Left colon (tissue), 2 donors: ENCODE measurements at regions not wholly inside any gene's neighbourhood (a gene's known extent, or its start where the extent isn't known, plus 50 kb on each side); places are given as distances from the start of the nearest gene placed in this dataset.

Experiments used
- ATAC-seq: fragments of 200-7000 bp; cut with Tn5 transposase; one replicate; pipeline ENCODE4 v1.9.1; 2020; ENCODE audit warnings: mild to moderate bottlenecking, moderate library complexity
- DNase-seq, 2 donors: peaks; one replicate each; pipeline ENCODE4 v3.0.0-alpha.2; 2020
- intact Hi-C, 2 donors: fragments of 100-400 bp; cut with DNase I in 1 of 2; cut with micrococcal nuclease in 1 of 2; formaldehyde crosslinking; loops; one replicate each; pipeline versions ENCODE4 v1.11.2 to v1.14.0; 2022; cut with DNase I, micrococcal nuclease
- donor health status: DM: no; HTN: no; CAD: no.
- donor health status: DM: yes; HTN: yes; CAD: no.

DNA sequence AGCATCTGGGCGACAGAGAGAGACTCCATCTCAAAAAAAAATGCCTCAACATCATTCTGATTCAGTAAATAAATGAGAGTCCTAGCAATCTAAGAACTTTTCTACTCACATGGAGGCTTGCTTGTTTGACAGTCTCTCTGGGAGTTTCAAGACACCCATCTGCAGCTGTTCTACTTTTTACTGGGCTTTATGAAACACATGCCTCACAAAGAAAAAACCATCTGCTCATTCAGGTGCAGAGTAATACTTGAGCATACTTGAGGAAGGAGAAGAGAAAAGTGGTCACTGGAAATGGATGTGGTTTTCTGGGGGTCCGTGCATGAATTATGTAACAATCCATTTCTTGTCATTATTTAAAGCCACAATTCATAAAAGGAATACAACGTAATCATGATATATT lies 87.1 kb upstream of the DDX53 start:
- intact Hi-C loops = no loop called here
- DNase-seq (no peak), ATAC-seq (no peak)

DNA sequence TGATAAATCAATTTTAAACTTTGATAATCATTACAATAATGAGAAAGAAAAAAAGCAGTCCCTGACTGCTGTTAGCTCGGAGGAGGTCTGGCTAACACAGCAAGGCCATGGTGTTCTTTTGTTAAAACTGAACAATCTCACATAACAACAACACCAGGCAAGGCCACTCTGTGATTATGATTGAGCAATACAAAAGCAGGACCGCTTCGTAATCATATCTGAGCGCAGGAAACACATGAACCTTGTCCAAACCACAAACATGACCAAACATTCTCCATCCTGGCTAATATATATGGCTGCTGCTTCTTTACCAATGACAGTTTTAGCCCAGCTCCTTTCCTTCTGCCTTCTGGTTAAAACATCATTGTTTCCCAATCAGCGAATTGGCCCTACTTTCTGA lies 76.8 kb upstream of the DDX53 start:
- DNase-seq (no peak), ATAC-seq (no peak)
- intact Hi-C loops = no loop called here

DNA sequence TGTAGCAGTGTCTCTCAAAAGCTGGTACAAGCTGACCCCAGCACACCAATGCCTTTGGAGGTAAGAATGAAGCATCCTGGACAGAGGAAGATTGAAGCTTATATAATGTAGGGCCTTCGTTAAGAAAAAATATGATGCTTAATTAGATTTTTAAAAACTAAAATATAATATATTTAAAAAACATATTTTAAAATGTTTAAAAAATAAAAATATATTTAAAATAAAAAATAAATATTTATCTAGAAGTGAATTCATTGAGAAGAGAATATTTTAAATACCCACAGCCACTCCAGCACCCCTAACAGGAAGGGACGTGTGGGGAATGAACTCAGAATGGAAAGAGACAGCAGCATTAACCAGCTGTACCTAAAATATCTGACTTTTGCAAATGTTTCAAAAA lies 65.1 kb upstream of the DDX53 start:
- ATAC-seq (no peak), DNase-seq (no peak)
- intact Hi-C loops = no loop called here

DNA sequence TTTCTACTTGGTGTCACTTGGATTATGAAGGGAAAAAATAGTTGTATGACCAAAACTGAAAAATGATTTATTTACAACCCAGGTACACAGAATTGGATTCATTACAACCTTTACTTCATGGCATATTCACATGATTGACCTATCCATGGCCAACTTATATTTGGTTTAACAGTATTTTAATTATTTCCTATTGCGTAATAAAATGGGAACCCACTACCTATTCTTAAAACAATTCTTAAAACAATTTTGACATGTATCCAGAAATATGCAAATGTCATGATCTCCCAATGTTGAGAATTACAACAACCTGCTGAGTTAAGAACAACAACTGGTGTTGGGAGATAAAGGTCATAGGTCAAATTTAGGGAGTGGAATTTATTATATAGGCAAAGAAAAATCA lies 54.8 kb upstream of the DDX53 start:
- no peak for ATAC-seq
- intact Hi-C loops = no loop called here

More for the DNA sequence above, 54.8 kb upstream of the DDX53 start:
- no peak for DNase-seq
